Thyroid gland (tissue), 4 donors: ENCODE measurements at regions not wholly inside any gene's neighbourhood (a gene's known extent, or its start where the extent isn't known, plus 50 kb on each side); places are given as distances from the start of the nearest gene placed in this dataset.

Experiments used
- POLR2A ChIP-seq, 2 donors: fragments of 450-650 bp; IDR thresholded peaks; one replicate each; pipeline ENCODE4 v1.6.1; 2017; ENCODE audit warnings: antibody characterized with exemption in 2 of 2, mild to moderate bottlenecking in 2 of 2, moderate library complexity in 1 of 2
- TF ChIP-seq, protein P1 (sequence below), 6 experiments: fragments of 200-600 bp in 3 of 6; fragments of 450-650 bp in 3 of 6; sonication (generic) in 3 of 6; IDR thresholded peaks; one replicate each; pipeline ENCODE4 v1.5.1; 2016 to 2019; ENCODE audit warnings: antibody characterized with exemption in 6 of 6, mild to moderate bottlenecking in 2 of 6, inconsistent platforms in 1 of 6, moderate library complexity in 1 of 6

DNA sequence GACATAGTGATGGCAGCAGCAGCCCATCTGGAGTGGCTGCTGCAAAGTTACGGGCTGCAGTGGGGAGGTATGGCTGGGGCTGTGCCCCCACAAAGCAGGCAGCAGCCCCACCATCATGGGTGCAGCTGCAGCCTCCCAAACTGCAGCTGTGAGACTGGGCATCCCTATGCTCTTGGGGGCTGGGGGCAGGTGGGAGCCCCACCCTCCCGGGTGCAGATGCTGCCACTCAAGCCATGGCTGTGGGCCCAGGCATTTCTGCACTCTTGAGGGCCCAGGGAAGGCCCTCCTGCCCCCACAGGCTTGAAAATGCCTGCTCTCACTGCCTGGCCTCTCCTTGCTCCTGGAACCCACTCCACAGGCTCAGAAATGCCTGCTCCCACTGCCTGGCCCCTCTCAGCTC is 389.4 kb downstream of the TEX13C start:
- TF ChIP-seq POLR2A (IDR thresholded peaks at IDR 0.05), result no peak
- TF ChIP-seq, protein P1, sequence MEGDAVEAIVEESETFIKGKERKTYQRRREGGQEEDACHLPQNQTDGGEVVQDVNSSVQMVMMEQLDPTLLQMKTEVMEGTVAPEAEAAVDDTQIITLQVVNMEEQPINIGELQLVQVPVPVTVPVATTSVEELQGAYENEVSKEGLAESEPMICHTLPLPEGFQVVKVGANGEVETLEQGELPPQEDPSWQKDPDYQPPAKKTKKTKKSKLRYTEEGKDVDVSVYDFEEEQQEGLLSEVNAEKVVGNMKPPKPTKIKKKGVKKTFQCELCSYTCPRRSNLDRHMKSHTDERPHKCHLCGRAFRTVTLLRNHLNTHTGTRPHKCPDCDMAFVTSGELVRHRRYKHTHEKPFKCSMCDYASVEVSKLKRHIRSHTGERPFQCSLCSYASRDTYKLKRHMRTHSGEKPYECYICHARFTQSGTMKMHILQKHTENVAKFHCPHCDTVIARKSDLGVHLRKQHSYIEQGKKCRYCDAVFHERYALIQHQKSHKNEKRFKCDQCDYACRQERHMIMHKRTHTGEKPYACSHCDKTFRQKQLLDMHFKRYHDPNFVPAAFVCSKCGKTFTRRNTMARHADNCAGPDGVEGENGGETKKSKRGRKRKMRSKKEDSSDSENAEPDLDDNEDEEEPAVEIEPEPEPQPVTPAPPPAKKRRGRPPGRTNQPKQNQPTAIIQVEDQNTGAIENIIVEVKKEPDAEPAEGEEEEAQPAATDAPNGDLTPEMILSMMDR (IDR thresholded peaks at IDR 0.05), result no peak
